Endothelial cell (in vitro differentiated cells): ENCODE measurements at regions not wholly inside any gene's neighbourhood (a gene's known extent, or its start where the extent isn't known, plus 50 kb on each side); places are given as distances from the start of the nearest gene placed in this dataset.

Experiments used
- DNase-seq: peaks from one replicate; pipeline ENCODE4 v3.0.0; 2021; ENCODE audit warnings: low spot score
- H3K27ac Mint-ChIP-seq: one replicate; pipeline ENCODE4 v1.8.0; 2021; ENCODE audit warnings: mixed read lengths, inconsistent platforms; ENCODE audit not compliant: unreplicated experiment
- H3K27me3 Mint-ChIP-seq: one replicate; pipeline ENCODE4 v1.8.0; 2021; ENCODE audit warnings: mild to moderate bottlenecking, moderate library complexity, mixed read lengths, inconsistent platforms; ENCODE audit not compliant: unreplicated experiment
- H3K36me3 Mint-ChIP-seq: one replicate; pipeline ENCODE4 v1.8.0; 2021; ENCODE audit warnings: mild to moderate bottlenecking, low read depth, mixed read lengths, inconsistent platforms; ENCODE audit not compliant: unreplicated experiment
- H3K4me1 Mint-ChIP-seq: one replicate; pipeline ENCODE4 v1.8.0; 2021; ENCODE audit warnings: mild to moderate bottlenecking, mixed read lengths, inconsistent platforms; ENCODE audit not compliant: unreplicated experiment
- H3K4me3 Mint-ChIP-seq: one replicate; pipeline ENCODE4 v1.8.0; 2021; ENCODE audit warnings: mild to moderate bottlenecking, mixed read lengths, inconsistent platforms; ENCODE audit not compliant: unreplicated experiment
- H3K9me3 Mint-ChIP-seq: one replicate; pipeline ENCODE4 v1.8.0; 2021; ENCODE audit warnings: mixed read lengths, inconsistent platforms; ENCODE audit not compliant: unreplicated experiment
- TF ChIP-seq, protein P1 (sequence below): fragments of 200-600 bp; sonication (generic); IDR thresholded peaks from one replicate; pipeline ENCODE4 v1.5.0; 2021; ENCODE audit warnings: antibody characterized with exemption; ENCODE audit not compliant: unreplicated experiment

- Mint-ChIP-seq H3K27me3 (peaks cover 2% of the 10 kb centered on the region), H3K4me3 (no peak overlapping the region), H3K4me1 (peaks cover 4% of the 10 kb centered on the region), H3K27ac (no peak overlapping the region), H3K36me3 (peaks cover 5% of the 10 kb centered on the region), H3K9me3 (peaks cover 6% of the 10 kb centered on the region)
- TF ChIP-seq, protein P1, sequence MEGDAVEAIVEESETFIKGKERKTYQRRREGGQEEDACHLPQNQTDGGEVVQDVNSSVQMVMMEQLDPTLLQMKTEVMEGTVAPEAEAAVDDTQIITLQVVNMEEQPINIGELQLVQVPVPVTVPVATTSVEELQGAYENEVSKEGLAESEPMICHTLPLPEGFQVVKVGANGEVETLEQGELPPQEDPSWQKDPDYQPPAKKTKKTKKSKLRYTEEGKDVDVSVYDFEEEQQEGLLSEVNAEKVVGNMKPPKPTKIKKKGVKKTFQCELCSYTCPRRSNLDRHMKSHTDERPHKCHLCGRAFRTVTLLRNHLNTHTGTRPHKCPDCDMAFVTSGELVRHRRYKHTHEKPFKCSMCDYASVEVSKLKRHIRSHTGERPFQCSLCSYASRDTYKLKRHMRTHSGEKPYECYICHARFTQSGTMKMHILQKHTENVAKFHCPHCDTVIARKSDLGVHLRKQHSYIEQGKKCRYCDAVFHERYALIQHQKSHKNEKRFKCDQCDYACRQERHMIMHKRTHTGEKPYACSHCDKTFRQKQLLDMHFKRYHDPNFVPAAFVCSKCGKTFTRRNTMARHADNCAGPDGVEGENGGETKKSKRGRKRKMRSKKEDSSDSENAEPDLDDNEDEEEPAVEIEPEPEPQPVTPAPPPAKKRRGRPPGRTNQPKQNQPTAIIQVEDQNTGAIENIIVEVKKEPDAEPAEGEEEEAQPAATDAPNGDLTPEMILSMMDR: no peak
- DNase-seq: no peak
Observed at GRCh38 chr4:188904617-188905016, 765.4 kb downstream of the TRIML1 start.

DNA sequence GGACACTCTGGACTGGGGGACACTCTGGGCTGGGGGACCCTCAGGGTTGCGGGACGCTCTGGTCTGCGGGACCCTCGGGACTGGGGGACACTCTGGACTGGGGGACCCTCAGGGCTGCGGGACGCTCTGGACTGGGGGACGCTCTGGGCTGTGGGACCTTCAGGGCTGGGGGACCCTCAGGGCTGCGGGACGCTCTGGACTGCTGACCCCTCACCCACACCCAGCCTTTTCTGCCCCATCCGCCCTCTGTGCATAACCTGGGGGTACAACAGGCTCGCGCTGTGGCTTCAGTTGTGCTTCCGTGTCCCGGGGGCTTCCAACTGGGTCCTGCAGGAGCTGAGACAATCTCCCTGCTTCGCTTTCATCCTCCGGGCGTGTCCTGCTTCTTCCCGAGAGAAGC is 766.0 kb downstream of the TRIML1 start:
- Mint-ChIP-seq H3K27ac (no peak overlapping the region), H3K4me1 (peaks cover 4% of the 10 kb centered on the region), H3K4me3 (no peak overlapping the region), H3K9me3 (peaks cover 6% of the 10 kb centered on the region), H3K36me3 (peaks cover 5% of the 10 kb centered on the region), H3K27me3 (peaks cover 2% of the 10 kb centered on the region)
- TF ChIP-seq, protein P1: no peak
- no peak for DNase-seq

GRCh38 chr4:188911199-188911598 is 772.0 kb downstream of the TRIML1 start:
- Mint-ChIP-seq H3K36me3 (peaks cover 6% of the 10 kb centered on the region), H3K4me1 (peaks cover under 1% of the 10 kb centered on the region), H3K27me3 (no peaks in the 10 kb centered on the region), H3K4me3 (no peak overlapping the region), H3K27ac (no peak overlapping the region), H3K9me3 (peaks cover 7% of the 10 kb centered on the region)
- no peak for DNase-seq
- TF ChIP-seq, protein P1: no peak

GRCh38 chr4:188911707-188912106 is 772.5 kb downstream of the TRIML1 start:
- TF ChIP-seq, protein P1: no peak
- Mint-ChIP-seq H3K9me3 (peaks cover 10% of the 10 kb centered on the region), H3K4me1 (no peaks in the 10 kb centered on the region), H3K4me3 (no peak overlapping the region), H3K27ac (no peak overlapping the region), H3K36me3 (peaks cover 6% of the 10 kb centered on the region), H3K27me3 (no peaks in the 10 kb centered on the region)
- no peak for DNase-seq

- Mint-ChIP-seq H3K9me3 (peaks cover 10% of the 10 kb centered on the region), H3K27ac (no peak overlapping the region), H3K4me1 (no peaks in the 10 kb centered on the region), H3K27me3 (no peaks in the 10 kb centered on the region), H3K4me3 (no peak overlapping the region), H3K36me3 (peaks cover 6% of the 10 kb centered on the region)
- no peak for DNase-seq
- TF ChIP-seq, protein P1: no peak
Observed at GRCh38 chr4:188915175-188915574, 775.9 kb downstream of the TRIML1 start.
